ENCODE measurements at regions not wholly inside any gene's neighbourhood (a gene's known extent, or its start where the extent isn't known, plus 50 kb on each side); places are given as distances from the start of the nearest gene placed in this dataset.

DNA sequence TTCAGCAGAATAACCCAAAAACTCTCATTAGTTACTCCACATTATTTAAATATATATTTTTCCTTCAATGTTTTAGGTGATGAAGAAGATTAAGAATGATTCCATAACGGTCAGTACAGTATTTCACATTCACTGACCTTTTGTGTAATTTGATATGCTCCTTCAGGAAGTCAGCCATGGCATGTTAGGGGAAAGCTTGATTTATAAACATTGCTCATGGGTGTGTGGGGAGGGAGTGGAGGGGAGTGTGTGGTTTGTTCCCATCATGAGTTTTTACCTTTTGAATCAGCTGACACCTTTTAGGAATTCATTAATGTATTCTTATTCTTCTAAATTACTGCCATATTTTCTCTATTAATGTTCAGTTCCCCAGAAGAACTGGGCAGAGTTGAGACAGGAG, 240.2 kb downstream of the ATG4C start:
- TF ChIP-seq REST (IDR thresholded peaks at IDR 0.05; ENCODE audit: unreplicated experiment) (no peak), POLR2AphosphoS5 (IDR thresholded peaks at IDR 0.05; ENCODE audit: low read depth) (no peak), EZH2phosphoT487 (IDR thresholded peaks at IDR 0.05; ENCODE audit: unreplicated experiment) (no peak), EZH2 (IDR thresholded peaks at IDR 0.05; ENCODE audit: low read depth, unreplicated experiment) (no peak), ZNF331 (CRISPR knock-in tag; IDR thresholded peaks at IDR 0.05; ENCODE audit: low read depth) (no peak), JUNB (IDR thresholded peaks at IDR 0.05; ENCODE audit: unreplicated experiment) (no peak), ETS1 (IDR thresholded peaks at IDR 0.05) (no peak), CREB1 (CRISPR knock-in tag; IDR thresholded peaks at IDR 0.05; ENCODE audit: low read depth) (no peak), NANOG (IDR thresholded peaks at IDR 0.05; ENCODE audit: borderline replicate concordance) (no peak), ZNF114 (CRISPR knock-in tag; IDR thresholded peaks at IDR 0.05) (no peak)
- TF ChIP-seq, protein P1, sequence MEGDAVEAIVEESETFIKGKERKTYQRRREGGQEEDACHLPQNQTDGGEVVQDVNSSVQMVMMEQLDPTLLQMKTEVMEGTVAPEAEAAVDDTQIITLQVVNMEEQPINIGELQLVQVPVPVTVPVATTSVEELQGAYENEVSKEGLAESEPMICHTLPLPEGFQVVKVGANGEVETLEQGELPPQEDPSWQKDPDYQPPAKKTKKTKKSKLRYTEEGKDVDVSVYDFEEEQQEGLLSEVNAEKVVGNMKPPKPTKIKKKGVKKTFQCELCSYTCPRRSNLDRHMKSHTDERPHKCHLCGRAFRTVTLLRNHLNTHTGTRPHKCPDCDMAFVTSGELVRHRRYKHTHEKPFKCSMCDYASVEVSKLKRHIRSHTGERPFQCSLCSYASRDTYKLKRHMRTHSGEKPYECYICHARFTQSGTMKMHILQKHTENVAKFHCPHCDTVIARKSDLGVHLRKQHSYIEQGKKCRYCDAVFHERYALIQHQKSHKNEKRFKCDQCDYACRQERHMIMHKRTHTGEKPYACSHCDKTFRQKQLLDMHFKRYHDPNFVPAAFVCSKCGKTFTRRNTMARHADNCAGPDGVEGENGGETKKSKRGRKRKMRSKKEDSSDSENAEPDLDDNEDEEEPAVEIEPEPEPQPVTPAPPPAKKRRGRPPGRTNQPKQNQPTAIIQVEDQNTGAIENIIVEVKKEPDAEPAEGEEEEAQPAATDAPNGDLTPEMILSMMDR (conservative IDR thresholded peaks at IDR 0.05; ENCODE audit: low read depth in 2 of 2): no peak
